GM18873 (cell line): ENCODE measurements at regions not wholly inside any gene's neighbourhood (a gene's known extent, or its start where the extent isn't known, plus 50 kb on each side); places are given as distances from the start of the nearest gene placed in this dataset.

ENCODE experiments used
- ATAC-seq: cut with Tn5 transposase; IDR thresholded peaks from one replicate; pipeline ENCODE4 v1.9.1; 2021; ENCODE audit warnings: mild to moderate bottlenecking, moderate library complexity, moderate number of reproducible peaks; ENCODE audit not compliant: unreplicated experiment, low FRiP score

GRCh38 chr1:119565131-119565772 lies 58.2 kb downstream of the HSD3B1 start:
- peak; percentile 44 for ATAC-seq

GRCh38 chr1:119569095-119569494 lies 62.1 kb downstream of the HSD3B1 start:
- ATAC-seq = no peak
